H9 (cell line): ENCODE measurements at regions not wholly inside any gene's neighbourhood (a gene's known extent, or its start where the extent isn't known, plus 50 kb on each side); places are given as distances from the start of the nearest gene placed in this dataset.

Source experiments
- DNase-seq: peaks from one replicate; pipeline ENCODE4 v3.0.0-alpha.2; 2017
- H2AFZ ChIP-seq: one replicate; pipeline ENCODE4 v1.6.1; 2013; ENCODE audit warnings: mild to moderate bottlenecking, low read length, control low read depth, moderate library complexity
- H2AK5ac ChIP-seq: 2 replicates; pipeline ENCODE4 v1.6.1; 2013; ENCODE audit warnings: low read length, control low read depth, mixed read lengths; ENCODE audit not compliant: insufficient read length
- H2BK120ac ChIP-seq: one replicate; pipeline ENCODE4 v1.6.1; 2013; ENCODE audit warnings: low read depth, mild to moderate bottlenecking, low read length, control low read depth, inconsistent platforms; ENCODE audit not compliant: poor library complexity, severe bottlenecking
- H2BK12ac ChIP-seq: 2 replicates; pipeline ENCODE4 v1.6.1; 2013; ENCODE audit warnings: low read length, control low read depth, mixed read lengths, low read depth; ENCODE audit not compliant: insufficient read length
- H2BK15ac ChIP-seq: 2 replicates; pipeline ENCODE4 v1.6.1; 2013; ENCODE audit warnings: low read depth, low read length, control low read depth
- H2BK20ac ChIP-seq: one replicate; pipeline ENCODE4 v1.6.1; 2013; ENCODE audit warnings: low read depth, mild to moderate bottlenecking, low read length, control low read depth, inconsistent platforms; ENCODE audit not compliant: poor library complexity, severe bottlenecking
- H2BK5ac ChIP-seq: 2 replicates; pipeline ENCODE4 v1.6.1; 2013; ENCODE audit warnings: low read length, control low read depth, mixed read lengths; ENCODE audit not compliant: insufficient read length
- H3K14ac ChIP-seq: 2 replicates; pipeline ENCODE4 v1.6.1; 2013; ENCODE audit warnings: low read length, control low read depth; ENCODE audit not compliant: insufficient read depth
- H3K18ac ChIP-seq: 2 replicates; pipeline ENCODE4 v1.6.1; 2013; ENCODE audit warnings: low read depth, mild to moderate bottlenecking, mixed read lengths, low read length, control low read depth; ENCODE audit not compliant: insufficient read length
- H3K23ac ChIP-seq: 2 replicates; pipeline ENCODE4 v1.6.1; 2013; ENCODE audit warnings: low read length, control low read depth, mixed read lengths, low read depth; ENCODE audit not compliant: insufficient read length
- H3K23me2 ChIP-seq: 2 replicates; pipeline ENCODE4 v1.6.1; 2013; ENCODE audit warnings: low read depth, mild to moderate bottlenecking, mixed read lengths, low read length, control low read depth; ENCODE audit not compliant: insufficient read length, poor library complexity, severe bottlenecking
- H3K27ac ChIP-seq: 2 replicates; pipeline ENCODE4 v1.5.1; 2013; ENCODE audit warnings: low read length, control low read depth, mixed read lengths, low read depth; ENCODE audit not compliant: insufficient read length
- H3K27me3 ChIP-seq: 2 replicates; pipeline ENCODE4 v1.6.1; 2013; ENCODE audit warnings: low read length, control low read depth, inconsistent platforms; ENCODE audit not compliant: insufficient read depth
- H3K4ac ChIP-seq: 2 replicates; pipeline ENCODE4 v1.6.1; 2013; ENCODE audit warnings: low read depth, mild to moderate bottlenecking, control low read depth, inconsistent platforms, low read length, moderate library complexity
- H3K4me1 ChIP-seq: 2 replicates; pipeline ENCODE4 v1.6.1; 2013; ENCODE audit warnings: low read length, control low read depth, inconsistent platforms; ENCODE audit not compliant: insufficient read depth
- H3K4me2 ChIP-seq: 2 replicates; pipeline ENCODE4 v1.6.1; 2013; ENCODE audit warnings: low read length, control low read depth, mixed read lengths; ENCODE audit not compliant: insufficient read length, insufficient read depth
- H3K56ac ChIP-seq: 2 replicates; pipeline ENCODE4 v1.6.1; 2013; ENCODE audit warnings: low read depth, mild to moderate bottlenecking, mixed read lengths, low read length, control low read depth; ENCODE audit not compliant: insufficient read length
- H3K79me1 ChIP-seq: 2 replicates; pipeline ENCODE4 v1.6.1; 2013; ENCODE audit warnings: low read depth, mild to moderate bottlenecking, moderate library complexity, low read length, control low read depth, inconsistent platforms; ENCODE audit not compliant: insufficient read depth, poor library complexity, severe bottlenecking
- H3K79me2 ChIP-seq: 2 replicates; pipeline ENCODE4 v1.6.1; 2013; ENCODE audit warnings: low read length, control low read depth, inconsistent platforms; ENCODE audit not compliant: insufficient read depth
- H3K9ac ChIP-seq: 2 replicates; pipeline ENCODE4 v1.6.1; 2013; ENCODE audit warnings: low read length, control low read depth, mixed read lengths; ENCODE audit not compliant: insufficient read length; ENCODE audit errors: extremely low read depth
- H3K9me3 ChIP-seq: one replicate; pipeline ENCODE4 v1.6.1; 2013; ENCODE audit warnings: low read depth, low read length, inconsistent platforms; ENCODE audit not compliant: control insufficient read depth
- H3T11ph ChIP-seq: one replicate; pipeline ENCODE4 v1.6.1; 2013; ENCODE audit warnings: mild to moderate bottlenecking, low read length, control low read depth, inconsistent platforms
- H4K20me1 ChIP-seq: one replicate; pipeline ENCODE4 v1.6.1; 2013; ENCODE audit not compliant: control insufficient read depth, insufficient read length, insufficient read depth
- H4K5ac ChIP-seq: 2 replicates; pipeline ENCODE4 v1.6.1; 2013; ENCODE audit warnings: low read depth, mild to moderate bottlenecking, mixed read lengths, low read length, control low read depth; ENCODE audit not compliant: insufficient read length
- H4K8ac ChIP-seq: replicated peaks from 2 replicates; pipeline ENCODE4 v1.6.1; 2013; ENCODE audit warnings: low read length, control low read depth, mixed read lengths, low read depth; ENCODE audit not compliant: insufficient read length
- H4K91ac ChIP-seq: 2 replicates; pipeline ENCODE4 v1.6.1; 2013; ENCODE audit warnings: low read depth, mild to moderate bottlenecking, moderate library complexity, mixed read lengths, low read length, control low read depth; ENCODE audit not compliant: insufficient read length
- H3K27ac Mint-ChIP-seq, 3 experiments: 2 replicates in 2 of 3; 3 replicates in 1 of 3; pipeline ENCODE4 v1.8.0; 2020 to 2021; ENCODE audit warnings: mixed read lengths in 3 of 3, mild to moderate bottlenecking in 1 of 3, moderate library complexity in 1 of 3
- H3K27me3 Mint-ChIP-seq: 2 replicates; pipeline ENCODE4 v1.8.0; 2021; ENCODE audit warnings: low read depth, mild to moderate bottlenecking, moderate library complexity, mixed read lengths
- H3K36me3 Mint-ChIP-seq, 3 experiments: 2 replicates in 2 of 3; 3 replicates in 1 of 3; pipeline ENCODE4 v1.8.0; 2020 to 2021; ENCODE audit warnings: low read depth in 3 of 3, mixed read lengths in 3 of 3; ENCODE audit not compliant: insufficient read depth in 1 of 3
- H3K4me1 Mint-ChIP-seq, 2 experiments: 2 replicates each; pipeline ENCODE4 v1.8.0; 2020; ENCODE audit warnings: mixed read lengths in 2 of 2
- H3K4me3 Mint-ChIP-seq, 2 experiments: 2 replicates in 1 of 2; 3 replicates in 1 of 2; pipeline ENCODE4 v1.8.0; 2020 to 2021; ENCODE audit warnings: mild to moderate bottlenecking in 2 of 2, mixed read lengths in 2 of 2, moderate library complexity in 1 of 2
- H3K9me3 Mint-ChIP-seq, 2 experiments: 2 replicates in 1 of 2; 3 replicates in 1 of 2; pipeline ENCODE4 v1.8.0; 2020; ENCODE audit warnings: mild to moderate bottlenecking in 2 of 2, mixed read lengths in 2 of 2, moderate library complexity in 1 of 2
- CTCF ChIP-seq: fragments of 200-600 bp; sonication (generic); conservative IDR thresholded peaks from 3 replicates; pipeline ENCODE4 v1.8.0; 2021; ENCODE audit warnings: antibody characterized with exemption, mild to moderate bottlenecking
- WGBS: extraction: QIAGEN DNeasy Blood & Tissue Kit; methylation state at CpG from one replicate; pipeline ENCODE4 v1.1.7; 2013; ENCODE audit warnings: missing lambda C conversion rate, low lambda C conversion rate, mixed read lengths; ENCODE audit not compliant: insufficient read length; ENCODE audit errors: extremely low coverage; 5-methylcytosine and 5-hydroxymethylcytosine counted together

- Mint-ChIP-seq H3K27ac (no peak overlapping the region), H3K36me3 (peaks cover 2 to 5% (median 3%) of the 10 kb centered on the region in 3 experiments), H3K4me3 (no peak overlapping the region), H3K27me3 (no peaks in the 10 kb centered on the region), H3K4me1 (no peaks in the 10 kb centered on the region), H3K9me3 (peaks cover 54 to 56% of the 10 kb centered on the region in 2 experiments)
- H4K20me1 ChIP-seq: no peaks in the 10 kb centered on the region
- H2AK5ac ChIP-seq: no peak overlapping the region
- no peak overlapping the region for H3K56ac ChIP-seq
- no peak for TF ChIP-seq CTCF
- H3K27ac ChIP-seq: no peak overlapping the region
- no CpG with 5 or more reads among the region's 4 CpGs for WGBS
- no peak overlapping the region for H2BK12ac ChIP-seq
- H3K4me1 ChIP-seq: no peaks in the 10 kb centered on the region
- H3K4me2 ChIP-seq: no peak overlapping the region
- H3K9me3 ChIP-seq: no peaks in the 10 kb centered on the region
- H3K4ac ChIP-seq: no peak overlapping the region
- H2BK5ac ChIP-seq: no peak overlapping the region
- H3K14ac ChIP-seq: no peak overlapping the region
- no peak overlapping the region for H2AFZ ChIP-seq
- no peak overlapping the region for H2BK20ac ChIP-seq
- H3K18ac ChIP-seq: no peak overlapping the region
- H3K79me1 ChIP-seq: no peaks in the 10 kb centered on the region
- H2BK120ac ChIP-seq: no peak overlapping the region
- H4K91ac ChIP-seq: no peak overlapping the region
- no peak overlapping the region for H3K9ac ChIP-seq
- no peak overlapping the region for H2BK15ac ChIP-seq
- no peaks in the 10 kb centered on the region for H3K27me3 ChIP-seq
- no peaks in the 10 kb centered on the region for H3K79me2 ChIP-seq
- H4K5ac ChIP-seq: no peak overlapping the region
- no peak overlapping the region for H3K23ac ChIP-seq
- no peak overlapping the region for H3T11ph ChIP-seq
- no peak for DNase-seq
- H3K23me2 ChIP-seq: no peaks in the 10 kb centered on the region
- no peak overlapping the region for H4K8ac ChIP-seq
Observed at GRCh38 chrX:26387906-26388305, 171.9 kb downstream of the MAGEB5 start.
